ENCODE measurements at regions not wholly inside any gene's neighbourhood (a gene's known extent, or its start where the extent isn't known, plus 50 kb on each side); places are given as distances from the start of the nearest gene placed in this dataset.
"Not testable (repeated sequence)": the region's sequence is repeated elsewhere in the genome, so short reads cannot be mapped to it uniquely, and the experiment has no call there.

DNA sequence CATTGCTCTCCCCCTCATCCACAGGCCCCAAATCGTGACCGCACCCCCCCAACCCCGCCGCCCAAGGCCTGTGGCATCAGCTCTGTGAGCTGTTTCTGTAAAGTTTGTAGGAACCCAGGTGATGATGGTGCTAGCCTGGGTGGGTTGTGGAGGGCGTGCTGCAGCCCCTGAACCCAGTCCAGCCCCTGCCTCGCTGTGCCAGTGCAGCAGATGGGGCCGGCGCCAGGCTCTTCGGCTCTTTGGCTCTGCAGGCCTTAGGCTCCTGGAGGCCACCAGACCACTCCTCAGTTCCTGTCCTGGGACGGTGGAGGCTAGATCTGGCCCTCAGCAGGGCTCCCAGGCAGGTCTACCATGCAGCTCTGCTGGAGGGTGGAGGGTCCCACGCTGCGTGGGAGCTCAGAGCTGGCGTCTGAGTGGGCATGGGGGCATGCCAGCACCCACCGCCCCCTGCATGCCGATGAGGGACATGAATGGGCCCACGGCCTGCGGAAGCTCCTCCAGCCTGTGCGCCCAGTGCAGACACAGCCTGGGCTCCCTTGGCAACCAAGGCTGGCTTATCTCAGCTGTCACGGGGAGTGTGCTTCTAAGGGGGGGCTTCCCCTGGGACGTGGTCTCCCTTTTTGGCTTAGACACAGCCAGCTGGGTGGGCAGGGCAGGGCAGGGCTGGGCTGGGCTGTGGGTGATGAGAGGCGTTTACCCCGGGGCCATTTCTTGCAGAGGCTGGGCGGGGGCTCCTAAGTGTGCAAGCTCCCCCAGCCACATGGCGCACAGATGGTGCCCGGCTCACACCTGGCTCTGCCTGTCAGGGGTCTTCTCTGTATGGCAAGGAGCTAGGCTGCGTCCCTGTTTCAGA is 1187.6 kb downstream of the BRD1 start:
- no peak for DNase-seq (ENCODE audit: low spot score)

- no peak for DNase-seq (ENCODE audit: low spot score)
Measured at GRCh38 chr22:48639021-48639795, 1188.5 kb downstream of the BRD1 start.

DNA sequence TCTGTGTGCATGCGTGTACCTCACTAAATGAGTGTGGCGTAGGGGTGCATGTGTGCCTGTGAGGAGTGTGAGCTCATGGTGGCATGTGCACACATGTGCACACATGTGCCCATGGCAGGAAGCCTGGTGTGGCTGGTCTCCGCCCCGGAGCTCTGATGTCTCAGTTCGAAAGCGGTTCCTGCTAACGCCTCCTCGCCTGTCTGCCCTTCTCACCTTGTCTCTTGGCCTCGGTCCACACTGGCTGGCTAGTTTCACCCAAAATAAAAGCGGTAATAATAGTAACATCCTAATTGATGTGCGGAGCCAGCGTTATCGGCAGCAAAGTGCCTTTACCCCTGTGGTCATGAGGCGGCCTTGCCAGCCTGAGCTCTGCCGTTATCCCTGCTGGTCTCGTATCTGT is 1190.4 kb downstream of the BRD1 start:
- DNase-seq (ENCODE audit: low spot score) = no peak

- DNase-seq (ENCODE audit: low spot score) = no peak
Measured at GRCh38 chr22:48636746-48637145, 1190.9 kb downstream of the BRD1 start.

GRCh38 chr22:48635816-48636215 is 1191.9 kb downstream of the BRD1 start:
- DNase-seq (ENCODE audit: low spot score) = no peak

DNA sequence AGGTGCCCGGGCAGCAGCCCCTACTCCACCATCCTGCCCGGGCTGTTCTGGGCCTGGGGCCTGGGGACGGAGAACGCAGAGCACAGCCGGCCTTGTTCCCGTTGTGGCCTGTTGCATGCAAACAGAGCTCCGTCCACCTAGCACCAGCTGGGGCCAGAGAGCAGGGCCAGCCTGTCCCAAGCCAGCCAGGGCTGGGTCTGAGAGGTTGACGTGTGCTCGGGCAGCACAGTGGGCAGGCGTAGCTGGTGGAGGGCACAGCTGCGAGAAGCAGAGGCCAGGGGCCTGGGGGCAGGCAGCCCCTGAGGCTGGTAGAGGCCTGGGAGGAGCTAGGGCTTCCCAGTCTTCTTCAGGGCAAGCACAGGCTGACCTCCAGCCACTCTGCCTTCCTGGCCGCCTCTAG is 1192.6 kb downstream of the BRD1 start:
- no peak for DNase-seq (ENCODE audit: low spot score)

DNA sequence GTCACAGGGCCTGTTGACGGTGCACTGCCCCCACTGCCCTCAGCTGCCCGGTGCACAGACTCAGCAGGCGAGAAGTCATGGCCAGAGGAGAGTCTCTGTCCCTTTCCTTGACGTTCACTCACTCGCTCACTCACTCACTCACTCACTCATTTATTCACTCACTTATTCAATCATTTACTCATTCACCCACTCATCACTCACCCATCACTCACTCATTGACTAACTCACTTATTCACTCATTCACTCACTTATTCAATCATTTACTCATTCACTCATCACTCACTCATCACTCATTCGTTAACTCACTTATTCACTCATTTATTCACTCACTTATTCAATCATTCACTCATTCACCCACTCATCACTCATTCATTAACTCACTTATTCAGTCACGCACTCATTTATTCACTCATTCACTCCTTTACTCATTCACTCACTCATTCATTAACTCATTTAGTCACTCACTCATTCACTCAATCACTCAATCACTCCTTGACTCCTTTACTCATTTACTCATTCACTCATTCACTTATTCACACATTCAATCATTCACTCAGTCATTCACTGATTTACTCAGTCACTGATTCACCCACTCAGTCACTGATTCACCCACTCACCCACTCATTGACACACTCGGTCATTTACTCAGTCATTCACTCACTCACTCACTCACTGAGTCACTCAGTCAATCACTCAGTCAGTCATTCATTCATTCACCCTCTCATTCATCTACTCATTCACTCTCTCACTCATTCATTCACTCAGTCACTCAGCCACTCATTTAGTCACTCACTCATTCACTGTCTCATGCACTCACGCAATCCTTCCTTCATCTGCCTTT is 1193.5 kb downstream of the BRD1 start:
- no peak for DNase-seq (ENCODE audit: low spot score)

DNA sequence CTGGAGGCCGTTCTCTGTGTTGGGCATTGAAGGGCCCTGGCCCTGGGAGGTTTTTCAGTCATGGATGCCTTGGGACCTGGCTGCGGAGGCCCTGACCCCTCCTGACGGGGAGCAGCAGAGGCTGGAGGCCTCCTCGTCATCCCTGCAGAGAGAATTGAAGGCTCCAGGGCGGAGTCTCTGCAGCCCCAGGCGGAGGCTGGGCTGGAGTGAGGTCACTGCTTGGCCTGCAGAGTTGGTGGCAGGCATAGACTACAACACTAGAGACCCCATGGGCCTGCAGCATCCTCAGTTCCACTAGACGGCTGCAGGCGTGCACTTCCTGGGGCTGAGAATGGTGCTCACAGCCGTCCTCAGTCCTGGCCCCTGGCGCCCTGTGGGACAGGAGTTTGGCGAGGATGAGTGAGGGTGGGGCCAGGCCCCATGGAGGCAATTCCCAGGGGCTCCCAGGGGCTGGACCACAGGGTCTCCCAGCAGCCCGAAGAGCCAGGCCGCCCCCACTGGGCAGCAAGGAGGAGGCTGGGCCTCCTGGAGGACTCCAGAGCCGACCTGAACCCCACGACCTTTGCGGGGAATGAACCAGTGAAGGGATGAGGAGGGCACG is 1194.9 kb downstream of the BRD1 start:
- no peak for DNase-seq (ENCODE audit: low spot score)

DNA sequence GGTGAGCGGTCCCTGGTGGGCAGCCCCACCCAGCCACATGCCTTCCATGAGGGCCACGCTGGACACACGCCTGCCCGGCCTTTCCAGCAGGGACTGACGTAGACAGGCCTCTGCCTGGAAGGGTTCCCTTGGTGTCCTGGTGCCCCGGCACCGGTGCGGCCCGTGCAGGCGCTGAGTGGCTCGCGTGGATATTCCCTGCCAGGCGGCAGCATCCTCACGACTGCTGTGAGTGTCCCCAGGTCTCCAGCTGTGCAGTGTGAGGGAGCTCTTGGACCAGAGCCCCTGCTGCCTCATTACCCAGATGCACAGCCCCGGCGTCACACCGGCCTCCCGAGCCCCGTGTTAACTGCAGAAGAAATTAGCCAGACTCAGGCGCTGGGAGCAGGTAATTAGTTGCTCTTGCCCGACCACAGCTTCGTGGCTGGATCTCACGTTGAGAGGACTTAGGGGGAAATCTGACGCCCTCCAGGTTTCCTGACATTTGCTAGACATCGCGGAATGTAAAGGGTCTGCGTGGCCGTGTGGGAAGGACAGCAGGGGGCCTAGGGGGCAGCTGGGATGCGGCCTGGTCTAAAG is 1196.3 kb downstream of the BRD1 start:
- no peak for DNase-seq (ENCODE audit: low spot score)

DNA sequence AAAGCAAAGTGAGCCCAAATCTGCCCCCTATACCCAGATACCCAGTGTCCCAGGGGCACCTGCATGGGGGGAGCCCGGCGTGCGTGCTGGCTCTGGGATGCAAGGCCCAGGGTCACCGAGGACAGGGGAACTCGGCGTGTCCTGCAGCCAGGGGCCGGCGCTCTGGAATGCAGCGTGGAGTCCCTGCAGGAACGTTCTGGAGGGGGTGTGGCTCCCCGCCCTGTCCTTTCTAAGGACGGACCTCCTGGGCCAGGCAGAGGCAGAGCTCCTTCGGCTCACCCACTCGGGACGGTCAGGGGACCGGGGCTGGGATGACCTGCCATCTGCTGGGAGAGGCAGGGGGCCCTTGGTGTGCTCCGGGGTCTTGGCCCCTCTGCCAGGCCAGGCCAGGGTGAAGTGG is 1196.8 kb downstream of the BRD1 start:
- no peak for DNase-seq (ENCODE audit: low spot score)

- DNase-seq (ENCODE audit: low spot score) = no peak
Measured at GRCh38 chr22:48630433-48630754, 1197.3 kb downstream of the BRD1 start.

- DNase-seq (ENCODE audit: low spot score) = peak; percentile 91
Measured at GRCh38 chr22:48629631-48630432, 1197.8 kb downstream of the BRD1 start.

DNA sequence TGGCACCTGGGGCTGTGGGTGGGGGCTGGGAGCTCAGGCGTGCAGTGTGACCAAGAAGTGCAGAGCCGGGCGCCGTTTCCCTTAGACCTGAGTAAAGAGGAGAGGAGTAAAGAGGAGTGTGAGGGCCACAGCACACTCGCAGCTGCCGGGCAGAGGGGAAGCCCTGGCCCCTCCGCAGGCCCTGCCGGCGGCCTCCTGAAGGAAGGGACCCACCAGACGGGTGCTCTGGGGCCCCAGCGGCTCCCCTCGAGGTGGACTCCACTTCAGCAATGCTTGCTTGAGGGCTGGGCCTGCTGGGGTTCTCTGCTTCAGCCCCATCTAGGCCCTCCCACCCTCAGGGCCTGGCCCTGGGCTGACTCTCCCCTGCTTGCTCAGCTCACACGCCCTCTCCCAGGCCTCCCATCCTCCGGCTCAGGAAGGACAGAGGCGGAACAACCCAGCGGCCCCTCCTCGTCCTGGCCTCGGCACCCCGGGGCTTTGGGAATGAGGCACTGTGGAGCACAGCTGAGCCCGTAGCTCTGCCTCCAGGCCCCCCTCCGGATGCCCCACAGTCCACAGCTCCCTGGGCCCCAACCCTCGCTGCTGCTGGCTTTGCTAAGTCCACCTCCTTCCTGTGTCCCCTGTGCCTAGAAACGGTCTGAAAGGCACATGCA is 1198.7 kb downstream of the BRD1 start:
- DNase-seq (ENCODE audit: low spot score) = no peak

GRCh38 chr22:48627966-48628365 is 1199.7 kb downstream of the BRD1 start:
- no peak for DNase-seq (ENCODE audit: low spot score)

- DNase-seq (ENCODE audit: low spot score) = peak; percentile 54
Measured at GRCh38 chr22:48627203-48627602, 1200.5 kb downstream of the BRD1 start.

DNA sequence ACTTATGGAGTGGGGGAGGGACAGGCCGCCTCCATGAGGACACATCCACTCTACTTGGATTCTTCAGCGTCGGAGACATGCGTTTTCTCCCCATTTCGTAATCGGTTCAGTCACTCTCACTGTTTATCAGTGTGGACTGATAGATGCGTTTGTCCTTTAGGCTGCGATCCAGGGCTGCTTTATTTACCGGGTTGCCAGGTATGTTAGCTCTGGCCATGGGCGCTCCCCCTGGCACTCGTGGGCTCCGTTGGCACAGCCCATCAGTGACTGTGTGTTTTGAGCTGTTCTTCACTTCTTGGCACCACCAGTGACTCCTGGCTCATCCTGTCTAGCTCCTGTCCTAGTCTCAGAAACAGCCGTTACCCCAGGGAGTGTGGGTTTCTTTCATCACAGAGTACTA is 1203.3 kb downstream of the BRD1 start:
- DNase-seq (ENCODE audit: low spot score) = no peak

DNA sequence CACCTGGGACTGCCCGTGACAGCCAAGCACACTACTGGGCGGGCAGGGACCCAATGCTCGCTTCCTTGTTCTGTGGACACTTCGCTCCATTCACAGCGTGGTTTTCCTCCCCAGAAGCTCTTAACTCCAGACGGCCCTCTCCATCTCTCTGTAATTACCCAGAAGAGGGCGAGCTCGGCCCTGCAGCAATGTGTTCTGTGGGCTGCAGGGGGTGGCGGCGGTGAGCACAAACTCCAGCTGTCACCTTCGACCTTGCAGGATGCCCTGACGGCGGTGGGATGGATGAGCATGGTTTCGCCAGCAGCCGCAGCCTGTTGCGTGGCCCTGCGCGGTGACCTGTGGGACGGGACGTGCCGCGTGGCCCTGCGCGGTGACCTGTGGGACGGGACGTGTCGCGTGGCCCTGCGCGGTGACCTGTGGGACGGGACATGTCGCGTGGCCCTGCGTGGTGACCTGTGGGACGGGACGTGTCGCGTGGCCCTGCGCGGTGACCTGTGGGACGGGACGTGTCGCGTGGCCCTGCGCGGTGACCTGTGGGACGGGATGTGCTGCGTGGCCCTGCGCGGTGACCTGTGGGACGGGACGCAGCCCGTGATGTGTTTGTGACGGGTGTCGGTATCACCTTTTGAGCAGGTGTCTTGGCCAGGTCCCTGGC is 1204.7 kb downstream of the BRD1 start:
- no peak for DNase-seq (ENCODE audit: low spot score)

DNA sequence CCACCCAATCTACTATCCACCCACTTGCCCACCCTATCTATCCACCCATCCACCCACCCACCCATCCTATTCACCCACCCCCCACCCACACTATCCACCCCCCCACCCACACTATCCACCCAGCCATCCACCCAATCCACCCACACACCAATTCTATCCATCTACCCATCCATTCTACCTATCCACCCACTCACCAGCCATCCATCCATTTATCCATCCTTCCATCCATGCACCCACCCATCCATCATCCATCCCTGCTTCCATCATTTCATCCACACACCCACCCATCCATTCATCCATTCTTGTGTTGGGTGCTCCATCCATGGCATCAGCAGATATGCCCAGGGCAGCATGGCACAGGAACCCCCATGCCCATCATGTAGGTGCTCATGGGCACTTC is 1206.6 kb downstream of the BRD1 start:
- no peak for DNase-seq (ENCODE audit: low spot score)

DNA sequence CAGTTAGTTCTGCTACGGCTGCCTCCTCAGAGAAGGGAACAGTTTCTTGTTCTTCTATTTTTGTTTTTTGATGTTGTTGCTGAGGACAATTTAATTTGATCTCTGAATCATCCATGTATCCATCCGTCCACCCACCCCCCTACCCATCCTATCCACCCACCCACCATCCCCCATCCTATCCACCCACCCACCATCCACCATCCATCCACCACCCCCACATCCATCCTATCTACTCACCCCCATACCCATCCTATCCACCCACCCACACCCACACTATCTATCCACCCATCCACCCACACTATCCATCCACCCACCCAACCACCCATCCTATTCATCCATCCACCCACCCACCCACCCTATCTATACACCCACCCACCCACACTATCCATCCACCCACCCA is 1207.2 kb downstream of the BRD1 start:
- not testable (repeated sequence) for DNase-seq (ENCODE audit: low spot score)

DNA sequence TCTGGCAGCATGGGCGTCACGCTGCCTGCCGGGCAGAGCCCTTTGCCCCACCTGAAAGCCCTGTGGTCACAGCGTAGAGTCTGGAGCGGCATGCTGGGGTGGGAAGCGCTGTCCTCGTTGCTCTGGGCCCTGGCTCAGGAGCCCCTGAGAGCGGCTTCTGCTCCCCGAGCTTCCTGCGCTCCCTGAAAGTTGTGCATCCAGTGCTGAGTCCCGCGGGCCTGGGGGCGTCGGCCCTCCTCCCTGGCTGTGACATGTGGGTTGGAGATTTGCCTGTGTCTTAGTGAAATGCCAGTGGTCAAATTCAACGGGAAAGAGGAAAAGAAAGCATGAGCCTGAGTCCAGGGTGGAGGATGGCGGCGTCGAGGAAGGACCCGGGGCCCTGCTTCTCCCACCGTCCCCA is 1208.0 kb downstream of the BRD1 start:
- no peak for DNase-seq (ENCODE audit: low spot score)
